Gastroesophageal sphincter (tissue), 4 donors: ENCODE measurements at regions not wholly inside any gene's neighbourhood (a gene's known extent, or its start where the extent isn't known, plus 50 kb on each side); places are given as distances from the start of the nearest gene placed in this dataset.

ENCODE experiments used
- ATAC-seq: fragments of 150-250 bp; one replicate; pipeline ENCODE4 v1.9.1; 2016; ENCODE audit warnings: mild to moderate bottlenecking, moderate library complexity
- H3K27ac ChIP-seq, 4 donors: fragments of 200-600 bp; sonication (generic) in 3 of 4; 1 replicate in 3 of 4; 2 replicates in 1 of 4; pipeline ENCODE4 v1.5.1; 2016 to 2019
- H3K27me3 ChIP-seq: fragments of 200-600 bp; sonication (generic); one replicate; pipeline ENCODE4 v1.5.1; 2019
- H3K36me3 ChIP-seq, 2 donors: fragments of 200-600 bp; sonication (generic); one replicate each; pipeline ENCODE4 v1.5.1; 2019; ENCODE audit warnings: control low read depth in 1 of 2
- H3K4me1 ChIP-seq, 3 donors: fragments of 200-600 bp; sonication (generic); 1 replicate in 2 of 3; 2 replicates in 1 of 3; pipeline ENCODE4 v1.5.1; 2016 to 2019; ENCODE audit warnings: control low read depth in 2 of 3
- H3K4me3 ChIP-seq, 2 donors: fragments of 200-600 bp; sonication (generic); one replicate each; pipeline ENCODE4 v1.5.1; 2019; ENCODE audit warnings: mild to moderate bottlenecking in 1 of 2, moderate library complexity in 1 of 2
- H3K9me3 ChIP-seq, 3 donors: fragments of 200-600 bp; sonication (generic); one replicate each; pipeline ENCODE4 v1.5.1; 2017 to 2019; ENCODE audit warnings: control low read depth in 2 of 3
- EP300 ChIP-seq: sonication (generic); formaldehyde crosslinking; IDR thresholded peaks from one replicate; pipeline ENCODE4 v1.6.1; 2017; ENCODE audit warnings: antibody characterized with exemption, mild to moderate bottlenecking
- POLR2A ChIP-seq, 2 donors: fragments of 450-650 bp; IDR thresholded peaks; one replicate each; pipeline ENCODE4 v1.6.1; 2017; ENCODE audit warnings: antibody characterized with exemption in 2 of 2, mild to moderate bottlenecking in 2 of 2, moderate library complexity in 1 of 2
- POLR2AphosphoS5 ChIP-seq: sonication (generic); formaldehyde crosslinking; IDR thresholded peaks from one replicate; pipeline ENCODE4 v1.6.1; 2017; ENCODE audit warnings: antibody characterized with exemption
- WGBS, 2 donors: methylation state at CpG; one replicate each; pipeline ENCODE4 v1.1.5; 2018; ENCODE audit warnings: low coverage in 1 of 2; 5-methylcytosine and 5-hydroxymethylcytosine counted together
- TF ChIP-seq, protein P1 (sequence below), 4 experiments: fragments of 200-600 bp in 2 of 4; fragments of 450-650 bp in 2 of 4; sonication (generic) in 1 of 4; IDR thresholded peaks; one replicate each; pipeline ENCODE4 v1.5.1; 2017 to 2019; ENCODE audit warnings: antibody characterized with exemption in 4 of 4, mild to moderate bottlenecking in 2 of 4, moderate library complexity in 2 of 4

DNA sequence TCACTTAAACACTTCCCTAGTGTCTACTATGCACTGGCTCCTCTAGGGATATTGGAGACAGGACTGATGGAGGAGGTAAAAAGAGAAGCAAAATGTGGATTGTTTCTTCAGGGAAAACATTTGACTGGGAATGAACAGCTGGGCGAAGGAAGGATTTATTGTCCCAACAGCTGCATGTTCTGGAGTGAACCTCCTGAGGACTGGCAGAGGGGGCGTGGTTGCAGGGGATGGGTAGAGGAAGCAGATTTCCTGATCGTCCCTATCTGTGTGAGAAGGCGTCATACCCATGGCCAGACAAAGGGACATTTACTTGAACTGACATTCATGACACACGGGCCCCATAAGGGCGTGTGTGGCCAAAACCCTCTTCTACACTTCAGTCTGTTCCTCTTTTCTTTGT is 321.5 kb downstream of the MAP2K4 start:
- no peak overlapping the region for H3K27ac ChIP-seq
- no peak for ATAC-seq
- peaks cover 0 to 5% (median 0%) of the 10 kb centered on the region in 3 donors for H3K4me1 ChIP-seq
- no peak overlapping the region for H3K4me3 ChIP-seq
- WGBS, 2 donors, result 81 to 86% methylated on average over 5 of the region's 6 CpGs
- no peaks in the 10 kb centered on the region for H3K27me3 ChIP-seq
- no peak for TF ChIP-seq POLR2AphosphoS5
- TF ChIP-seq EP300, result no peak
- no peaks in the 10 kb centered on the region for H3K36me3 ChIP-seq
- no peaks in the 10 kb centered on the region for H3K9me3 ChIP-seq

DNA sequence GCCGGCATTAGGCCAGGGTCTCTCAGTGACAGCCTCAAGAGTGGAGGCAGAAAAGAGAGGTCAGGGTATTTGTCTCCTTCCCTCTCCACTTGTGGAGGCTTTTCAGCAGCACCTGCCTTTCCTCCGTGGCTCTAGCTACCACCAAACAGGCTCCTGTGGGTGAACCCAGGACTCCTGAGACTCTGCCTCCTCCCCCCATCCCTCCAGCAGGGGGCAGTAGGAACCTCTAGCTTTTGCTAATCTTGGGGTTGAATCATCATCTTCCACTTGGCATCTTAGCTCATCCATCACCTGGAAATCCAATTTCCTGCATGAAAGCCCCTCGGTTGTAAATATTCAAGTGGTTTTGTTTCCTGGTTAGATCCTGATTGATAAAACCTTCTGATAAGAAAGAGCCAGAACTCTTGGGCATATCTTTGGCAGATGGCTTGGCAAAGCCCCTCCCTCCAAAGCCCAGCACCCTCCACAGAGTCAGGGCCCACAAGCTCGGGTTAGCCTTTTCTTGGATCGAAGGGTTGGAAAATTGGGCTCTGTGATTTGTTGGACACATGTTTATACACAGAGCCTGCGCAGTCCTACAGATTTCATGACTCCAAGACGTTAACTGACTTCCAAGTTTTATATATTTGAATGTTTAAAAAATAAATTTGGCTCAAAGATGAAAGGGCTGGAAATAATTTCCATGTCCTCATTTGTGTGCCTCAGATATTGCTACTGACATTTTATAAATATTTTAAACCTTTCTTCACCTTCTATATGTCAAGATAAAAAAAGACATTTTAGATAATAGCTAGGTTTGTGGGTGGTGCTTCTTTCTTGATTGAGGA is 322.1 kb downstream of the MAP2K4 start:
- H3K27ac ChIP-seq, result no peak overlapping the region
- H3K4me1 ChIP-seq, result peaks cover 0 to 5% (median 0%) of the 10 kb centered on the region in 3 donors
- 28 to 33% methylated on average over 4 to 5 of the region's 7 CpGs for WGBS, 2 donors
- no peak overlapping the region for H3K4me3 ChIP-seq
- no peaks in the 10 kb centered on the region for H3K36me3 ChIP-seq
- ATAC-seq, result no peak
- TF ChIP-seq, protein P1, sequence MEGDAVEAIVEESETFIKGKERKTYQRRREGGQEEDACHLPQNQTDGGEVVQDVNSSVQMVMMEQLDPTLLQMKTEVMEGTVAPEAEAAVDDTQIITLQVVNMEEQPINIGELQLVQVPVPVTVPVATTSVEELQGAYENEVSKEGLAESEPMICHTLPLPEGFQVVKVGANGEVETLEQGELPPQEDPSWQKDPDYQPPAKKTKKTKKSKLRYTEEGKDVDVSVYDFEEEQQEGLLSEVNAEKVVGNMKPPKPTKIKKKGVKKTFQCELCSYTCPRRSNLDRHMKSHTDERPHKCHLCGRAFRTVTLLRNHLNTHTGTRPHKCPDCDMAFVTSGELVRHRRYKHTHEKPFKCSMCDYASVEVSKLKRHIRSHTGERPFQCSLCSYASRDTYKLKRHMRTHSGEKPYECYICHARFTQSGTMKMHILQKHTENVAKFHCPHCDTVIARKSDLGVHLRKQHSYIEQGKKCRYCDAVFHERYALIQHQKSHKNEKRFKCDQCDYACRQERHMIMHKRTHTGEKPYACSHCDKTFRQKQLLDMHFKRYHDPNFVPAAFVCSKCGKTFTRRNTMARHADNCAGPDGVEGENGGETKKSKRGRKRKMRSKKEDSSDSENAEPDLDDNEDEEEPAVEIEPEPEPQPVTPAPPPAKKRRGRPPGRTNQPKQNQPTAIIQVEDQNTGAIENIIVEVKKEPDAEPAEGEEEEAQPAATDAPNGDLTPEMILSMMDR (IDR thresholded peaks at IDR 0.05), result peak in 3 of 4 experiments; percentile 11 to 39 (median 26)
- TF ChIP-seq EP300, result no peak
- H3K27me3 ChIP-seq, result no peaks in the 10 kb centered on the region
- no peaks in the 10 kb centered on the region for H3K9me3 ChIP-seq

DNA sequence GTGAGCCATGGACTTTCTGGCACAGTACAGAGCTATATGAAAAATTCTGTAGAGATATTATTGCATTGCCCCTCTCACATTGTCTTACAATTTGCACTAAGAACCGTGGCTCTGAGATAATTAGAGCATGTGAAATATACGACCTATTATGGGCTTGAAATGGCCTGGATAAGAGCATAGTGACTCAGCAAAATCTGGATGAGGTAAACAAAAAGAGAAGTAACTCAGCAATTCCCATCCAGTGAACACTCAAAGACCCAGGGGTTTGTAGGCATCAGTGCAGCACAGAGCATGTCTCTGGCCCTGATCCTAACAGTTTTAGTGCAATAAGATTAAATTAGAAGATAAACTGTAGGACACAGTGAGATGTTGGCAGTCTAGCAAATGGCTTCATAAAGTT is 317.2 kb upstream of the MYOCD start:
- WGBS, 2 donors, result 30 to 56% methylated on average over 2 of the region's 2 CpGs
- no peaks in the 10 kb centered on the region for H3K9me3 ChIP-seq
- TF ChIP-seq POLR2A (IDR thresholded peaks at IDR 0.05) (no peak), EP300 (no peak)
- H3K27ac ChIP-seq, result peak overlapping the region in 1 of 4 donors; percentile 50
- ATAC-seq, result no peak
- peaks cover 0 to 5% (median 0%) of the 10 kb centered on the region in 3 donors for H3K4me1 ChIP-seq
- H3K27me3 ChIP-seq, result no peaks in the 10 kb centered on the region
- no peak overlapping the region for H3K4me3 ChIP-seq
- no peaks in the 10 kb centered on the region for H3K36me3 ChIP-seq

DNA sequence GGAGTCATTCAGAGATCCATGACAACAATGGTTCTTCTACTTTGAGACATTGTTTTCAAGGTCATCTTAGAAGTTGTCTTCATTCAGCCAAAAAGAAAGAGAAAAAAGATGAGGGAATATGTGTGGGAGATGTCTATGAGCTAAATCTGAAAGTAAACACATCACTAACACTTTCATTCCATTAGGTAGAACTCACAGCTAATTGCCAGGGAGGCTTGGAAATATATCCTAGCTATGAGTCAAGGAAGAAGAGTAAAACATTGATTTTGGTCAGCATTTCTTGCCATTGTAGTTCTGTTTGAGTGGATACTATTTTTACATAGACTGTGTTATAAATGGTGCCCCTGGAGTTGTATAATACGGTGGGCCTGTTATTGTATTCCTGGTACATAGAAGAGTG is 316.4 kb upstream of the MYOCD start:
- Histone ChIP-seq H3K36me3 (no peaks in the 10 kb centered on the region), H3K9me3 (no peaks in the 10 kb centered on the region), H3K27me3 (no peaks in the 10 kb centered on the region), H3K4me3 (no peak overlapping the region), H3K27ac (peak overlapping the region in 2 of 4 donors; percentile 47 to 50), H3K4me1 (peaks cover 0 to 5% (median 0%) of the 10 kb centered on the region in 3 donors)
- TF ChIP-seq POLR2AphosphoS5 (no peak), EP300 (no peak), POLR2A (IDR thresholded peaks at IDR 0.05) (no peak)
- TF ChIP-seq, protein P1 (IDR thresholded peaks at IDR 0.05), result no peak
- WGBS, 2 donors, result 40 to 75% methylated on average over 1 of the region's 1 CpG
- no peak for ATAC-seq

DNA sequence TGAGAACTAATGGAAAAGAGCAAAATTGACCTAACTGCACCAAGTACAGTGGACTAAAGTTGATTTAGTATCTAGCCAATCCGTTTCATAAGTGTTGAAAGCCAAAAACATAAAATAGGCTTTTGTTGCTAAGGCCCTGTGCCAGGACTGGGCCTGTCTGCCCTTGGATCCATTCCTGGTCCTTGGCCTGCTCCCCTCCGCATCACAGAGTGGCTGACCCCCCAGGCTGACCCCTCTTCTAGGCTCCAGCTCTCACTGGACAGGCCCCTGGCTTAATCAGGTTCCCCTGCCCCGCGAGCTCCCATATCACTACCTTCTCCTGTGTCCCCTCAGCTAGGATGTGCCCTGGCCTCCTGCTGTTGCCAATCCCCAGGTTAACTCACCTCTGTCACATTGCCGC is 313.6 kb upstream of the MYOCD start:
- peaks cover 0 to 16% (median 0%) of the 10 kb centered on the region in 3 donors for H3K4me1 ChIP-seq
- ATAC-seq, result no peak
- H3K9me3 ChIP-seq, result no peaks in the 10 kb centered on the region
- WGBS, 2 donors, result 84 to 100% methylated on average over 3 of the region's 5 CpGs
- no peak overlapping the region for H3K4me3 ChIP-seq
- H3K36me3 ChIP-seq, result no peaks in the 10 kb centered on the region
- H3K27me3 ChIP-seq, result no peaks in the 10 kb centered on the region
- no peak for TF ChIP-seq EP300
- no peak for TF ChIP-seq POLR2A (IDR thresholded peaks at IDR 0.05)
- TF ChIP-seq POLR2AphosphoS5, result no peak
- TF ChIP-seq, protein P1 (IDR thresholded peaks at IDR 0.05), result no peak
- H3K27ac ChIP-seq, result peak overlapping the region in 2 of 4 donors; percentile 6 to 21

DNA sequence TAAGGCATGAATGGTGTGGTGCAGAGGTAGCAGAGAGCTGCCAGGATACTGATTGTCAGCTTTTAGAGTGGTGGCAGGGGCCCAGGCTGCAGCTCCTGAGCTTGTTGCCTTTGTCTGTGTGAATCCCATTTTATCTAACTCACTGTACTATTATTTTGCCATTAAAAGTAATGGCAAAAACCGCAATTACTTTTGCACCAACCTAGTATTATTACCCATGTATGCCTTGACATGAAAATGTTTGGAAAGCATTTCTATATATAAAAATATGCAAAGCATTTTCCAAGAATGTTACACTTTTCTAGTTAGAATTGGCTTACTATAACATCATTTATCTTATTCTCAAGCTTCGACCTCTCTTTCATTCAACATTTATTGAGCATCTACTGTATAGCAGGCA is 308.1 kb upstream of the MYOCD start:
- peak overlapping the region; percentile 23 to 83 (median 77) for H3K27ac ChIP-seq
- TF ChIP-seq, protein P1 (IDR thresholded peaks at IDR 0.05), result no peak
- TF ChIP-seq POLR2A (IDR thresholded peaks at IDR 0.05) (no peak), POLR2AphosphoS5 (no peak), EP300 (no peak)
- ATAC-seq, result no peak
- no peaks in the 10 kb centered on the region for H3K27me3 ChIP-seq
- no peaks in the 10 kb centered on the region for H3K36me3 ChIP-seq
- H3K4me1 ChIP-seq, result peaks cover 3 to 44% (median 3%) of the 10 kb centered on the region in 3 donors
- H3K4me3 ChIP-seq, result no peak overlapping the region
- WGBS, 2 donors, result 76 to 86% methylated on average over 2 of the region's 2 CpGs
- no peaks in the 10 kb centered on the region for H3K9me3 ChIP-seq
